ENCODE measurements at regions not wholly inside any gene's neighbourhood (a gene's known extent, or its start where the extent isn't known, plus 50 kb on each side); places are given as distances from the start of the nearest gene placed in this dataset.
"Not testable (repeated sequence)": the region's sequence is repeated elsewhere in the genome, so short reads cannot be mapped to it uniquely, and the experiment has no call there.

- TF ChIP-seq CTCF (IDR thresholded peaks at IDR 0.05; ENCODE audit: insufficient read depth, low read length) = no peak
- H3K4me3 ChIP-seq (ENCODE audit: low read depth, low read length) = no peak overlapping the region
- no peak for DNase-seq (ENCODE audit: low read depth)
Measured at GRCh38 chr2:84173041-84173440, 286.0 kb downstream of the SUCLG1 start.

GRCh38 chr2:84170979-84171378 lies 288.1 kb downstream of the SUCLG1 start:
- H3K4me3 ChIP-seq (ENCODE audit: low read depth, low read length) = no peak overlapping the region
- no peak for DNase-seq (ENCODE audit: low read depth)
- no peak for TF ChIP-seq CTCF (IDR thresholded peaks at IDR 0.05; ENCODE audit: insufficient read depth, low read length)

DNA sequence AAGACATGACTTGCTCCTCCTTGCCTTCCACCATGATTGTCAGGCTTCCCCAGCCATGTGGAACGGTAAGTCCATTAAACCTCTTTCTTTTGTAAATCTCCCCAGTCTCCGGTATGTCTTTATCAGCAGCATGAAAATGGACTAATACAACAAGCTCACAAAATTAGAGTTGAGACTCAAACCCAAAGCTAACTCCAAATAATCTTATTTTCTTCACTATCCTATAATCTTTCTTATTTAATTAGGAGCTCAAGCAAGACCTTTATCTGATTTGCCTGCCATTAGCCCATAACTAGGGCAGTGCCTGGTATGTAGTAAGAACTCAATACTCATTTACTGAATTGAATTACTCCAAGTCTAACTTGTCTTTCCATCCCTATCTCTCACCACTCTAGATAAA lies 289.2 kb downstream of the SUCLG1 start:
- DNase-seq (ENCODE audit: low read depth) = no peak
- TF ChIP-seq CTCF (IDR thresholded peaks at IDR 0.05; ENCODE audit: insufficient read depth, low read length) = no peak
- no peak overlapping the region for H3K4me3 ChIP-seq (ENCODE audit: low read depth, low read length)

GRCh38 chr2:84168552-84168951 lies 290.5 kb downstream of the SUCLG1 start:
- not testable (repeated sequence) for H3K4me3 ChIP-seq (ENCODE audit: low read depth, low read length); DNase-seq (ENCODE audit: low read depth)

- no peak for DNase-seq (ENCODE audit: low read depth)
- H3K4me3 ChIP-seq (ENCODE audit: low read depth, low read length) = no peak overlapping the region
- TF ChIP-seq CTCF (IDR thresholded peaks at IDR 0.05; ENCODE audit: insufficient read depth, low read length) = no peak
Measured at GRCh38 chr2:84165256-84165655, 293.8 kb downstream of the SUCLG1 start.

GRCh38 chr2:84160453-84160852 lies 298.6 kb downstream of the SUCLG1 start:
- H3K4me3 ChIP-seq (ENCODE audit: low read depth, low read length) = no peak overlapping the region
- TF ChIP-seq CTCF (IDR thresholded peaks at IDR 0.05; ENCODE audit: insufficient read depth, low read length) = no peak
- no peak for DNase-seq (ENCODE audit: low read depth)

DNA sequence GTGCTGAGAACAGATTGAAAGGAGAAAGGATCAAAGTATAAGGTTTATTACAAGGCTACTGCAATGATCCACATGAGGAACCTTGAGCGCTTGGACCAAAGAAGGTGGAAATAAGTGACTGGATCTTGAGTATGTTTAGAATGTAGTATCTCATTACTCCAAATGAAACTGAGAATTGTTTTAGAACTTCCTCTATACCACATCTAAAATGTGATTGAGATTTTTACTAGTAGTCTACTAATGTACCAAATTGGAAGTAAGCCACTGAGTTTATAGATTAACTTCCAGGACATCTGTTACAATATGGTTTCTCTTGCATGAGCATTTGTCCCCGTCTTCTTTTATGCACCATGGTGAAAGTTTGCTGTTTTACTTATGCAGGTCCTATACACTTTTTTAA lies 300.5 kb downstream of the SUCLG1 start:
- no peak for TF ChIP-seq CTCF (IDR thresholded peaks at IDR 0.05; ENCODE audit: insufficient read depth, low read length)
- no peak overlapping the region for H3K4me3 ChIP-seq (ENCODE audit: low read depth, low read length)
- DNase-seq (ENCODE audit: low read depth) = no peak

Data from fibroblast of the aortic adventitia (primary cell).